ENCODE measurements at regions not wholly inside any gene's neighbourhood (a gene's known extent, or its start where the extent isn't known, plus 50 kb on each side); places are given as distances from the start of the nearest gene placed in this dataset.
"Not testable (repeated sequence)": the region's sequence is repeated elsewhere in the genome, so short reads cannot be mapped to it uniquely, and the experiment has no call there.

DNA sequence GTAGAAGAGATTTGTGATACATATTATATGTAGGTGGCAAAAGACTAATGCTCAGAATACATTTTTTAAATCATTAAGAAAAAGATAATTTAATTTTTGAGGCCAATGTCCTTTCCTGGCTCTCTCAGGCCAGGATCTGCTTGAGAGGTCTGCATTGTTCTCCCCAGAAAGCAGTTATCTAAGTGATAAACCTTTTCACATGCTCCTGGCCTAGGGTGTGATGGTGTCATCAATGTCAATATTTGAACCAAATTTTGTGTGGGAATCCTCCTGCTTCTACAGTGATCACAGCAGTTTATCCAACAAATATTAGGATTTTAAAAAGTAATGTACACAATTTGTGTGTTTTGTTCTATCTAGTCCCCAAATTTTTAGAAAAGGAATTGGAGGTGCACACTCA is 166.6 kb downstream of the DIRAS2 start:
- CTCF ChIA-PET: no interaction called here
- no peaks in the 10 kb centered on the region for H3K36me3 Mint-ChIP-seq (ENCODE audit: low read depth)
- no peak overlapping the region for H3K27ac Mint-ChIP-seq
- H3K4me1 Mint-ChIP-seq (ENCODE audit: low read depth): no peaks in the 10 kb centered on the region
- POLR2A ChIA-PET: no interaction called here
- DNase-seq: no peak
- peaks cover 3% of the 10 kb centered on the region for H3K27me3 Mint-ChIP-seq (ENCODE audit: low read depth)
- no peak for ATAC-seq
- H3K9me3 Mint-ChIP-seq (ENCODE audit: insufficient read depth): no peaks in the 10 kb centered on the region
- no peak overlapping the region for H3K4me3 Mint-ChIP-seq

DNA sequence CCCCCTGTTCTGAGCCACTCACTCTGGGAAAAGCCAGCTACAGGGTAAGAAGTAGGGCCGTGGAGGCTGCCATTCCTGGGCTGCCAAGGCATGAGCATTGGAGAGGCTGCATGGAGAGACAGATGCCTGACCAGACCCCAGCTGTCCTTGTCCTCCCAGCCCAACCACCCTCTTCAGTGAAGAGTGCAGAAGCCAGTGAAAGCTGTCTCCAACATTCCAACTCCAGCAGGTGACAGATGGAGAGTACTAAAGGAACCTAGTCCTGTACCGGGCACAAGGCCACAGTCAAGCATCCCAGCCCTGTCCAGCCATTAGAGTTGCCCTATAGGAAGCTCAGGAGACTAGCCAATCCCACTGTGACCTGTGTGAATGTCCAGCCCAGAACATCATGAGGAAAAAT is 165.1 kb downstream of the DIRAS2 start:
- CTCF ChIA-PET: no interaction called here
- no peaks in the 10 kb centered on the region for H3K9me3 Mint-ChIP-seq (ENCODE audit: insufficient read depth)

DNA sequence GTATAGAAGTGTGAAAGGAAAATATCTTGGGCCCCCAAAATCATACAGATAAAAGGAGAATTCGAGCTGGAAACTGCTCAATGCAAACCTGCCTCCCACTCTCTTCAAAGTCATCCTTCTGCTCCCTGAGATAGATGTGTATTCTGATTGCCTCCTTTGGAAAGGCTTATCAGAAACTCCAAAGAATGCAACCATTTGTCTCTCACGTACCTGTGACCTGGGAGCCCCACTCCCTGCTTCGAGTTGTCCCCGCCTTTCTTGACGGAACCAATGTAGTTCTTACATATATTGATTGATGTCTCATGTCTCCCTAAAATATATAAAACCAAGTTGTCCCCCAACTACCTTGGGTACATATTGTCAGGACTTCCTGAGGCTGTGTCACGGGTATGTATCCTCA is 163.8 kb downstream of the DIRAS2 start:
- no peaks in the 10 kb centered on the region for H3K9me3 Mint-ChIP-seq (ENCODE audit: insufficient read depth)
- ChIA-PET CTCF (no interaction called here), POLR2A (no interaction called here)
- no peaks in the 10 kb centered on the region for H3K36me3 Mint-ChIP-seq (ENCODE audit: low read depth)
- no peak overlapping the region for H3K4me3 Mint-ChIP-seq
- peaks cover 2% of the 10 kb centered on the region for H3K27me3 Mint-ChIP-seq (ENCODE audit: low read depth)
- H3K4me1 Mint-ChIP-seq (ENCODE audit: low read depth): no peaks in the 10 kb centered on the region
- DNase-seq (no peak), ATAC-seq (no peak)
- no peak overlapping the region for H3K27ac Mint-ChIP-seq

More for the DNA sequence above, 165.1 kb downstream of the DIRAS2 start:
- POLR2A ChIA-PET: no interaction called here
- ATAC-seq (no peak), DNase-seq (no peak)
- Mint-ChIP-seq H3K36me3 (ENCODE audit: low read depth) (no peaks in the 10 kb centered on the region), H3K4me1 (ENCODE audit: low read depth) (no peaks in the 10 kb centered on the region), H3K27ac (no peak overlapping the region), H3K4me3 (no peak overlapping the region), H3K27me3 (ENCODE audit: low read depth) (peaks cover 3% of the 10 kb centered on the region)

DNA sequence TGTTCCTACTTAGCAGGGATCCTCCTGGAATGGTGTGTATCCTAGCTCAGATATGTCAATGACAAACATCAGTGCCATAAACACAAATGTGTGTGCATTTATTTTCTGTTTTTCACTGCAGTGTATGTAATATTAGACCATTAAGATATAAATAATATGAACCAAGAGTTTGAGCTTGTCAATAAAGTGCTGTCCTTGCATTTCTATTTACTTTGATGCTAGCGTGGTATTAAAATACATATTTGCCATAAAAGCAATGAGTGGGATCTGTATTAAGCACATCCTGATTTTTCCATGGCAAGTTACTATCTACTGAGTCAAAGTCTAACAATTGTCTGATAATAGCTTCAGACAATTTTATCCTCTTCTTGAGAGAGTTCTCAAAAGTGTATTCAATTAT is 157.6 kb downstream of the DIRAS2 start:
- DNase-seq (no peak), ATAC-seq (no peak)
- no peak overlapping the region for H3K4me3 Mint-ChIP-seq
- no peaks in the 10 kb centered on the region for H3K27me3 Mint-ChIP-seq (ENCODE audit: low read depth)
- no peak overlapping the region for H3K27ac Mint-ChIP-seq
- POLR2A ChIA-PET: no interaction called here
- no peaks in the 10 kb centered on the region for H3K9me3 Mint-ChIP-seq (ENCODE audit: insufficient read depth)
- CTCF ChIA-PET: no interaction called here
- H3K36me3 Mint-ChIP-seq (ENCODE audit: low read depth): no peaks in the 10 kb centered on the region
- H3K4me1 Mint-ChIP-seq (ENCODE audit: low read depth): no peaks in the 10 kb centered on the region

DNA sequence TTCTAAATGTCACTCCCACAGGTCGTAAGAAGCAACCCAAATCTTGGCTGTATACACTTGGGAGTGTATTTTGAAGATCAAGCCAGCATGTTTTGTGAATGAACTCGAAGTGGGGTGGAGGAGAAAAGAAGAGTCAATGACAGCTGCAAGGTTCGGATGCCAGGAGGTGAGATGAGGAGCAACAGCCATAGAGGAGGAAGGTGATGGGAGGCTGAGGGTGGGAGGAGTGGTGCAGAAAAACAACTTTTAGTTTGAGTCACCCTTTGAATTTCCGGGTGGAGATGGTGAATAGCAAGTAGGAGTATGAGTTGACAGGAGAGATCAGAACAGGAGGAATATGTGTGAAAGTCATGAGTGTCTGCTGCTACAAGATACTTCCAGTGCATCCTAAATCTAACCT is 153.6 kb downstream of the DIRAS2 start:
- Mint-ChIP-seq H3K27ac (no peak overlapping the region), H3K9me3 (ENCODE audit: insufficient read depth) (no peaks in the 10 kb centered on the region), H3K4me1 (ENCODE audit: low read depth) (no peaks in the 10 kb centered on the region), H3K27me3 (ENCODE audit: low read depth) (no peaks in the 10 kb centered on the region), H3K4me3 (no peak overlapping the region), H3K36me3 (ENCODE audit: low read depth) (no peaks in the 10 kb centered on the region)
- POLR2A ChIA-PET: no interaction called here
- DNase-seq (no peak), ATAC-seq (no peak)
- CTCF ChIA-PET: no interaction called here

DNA sequence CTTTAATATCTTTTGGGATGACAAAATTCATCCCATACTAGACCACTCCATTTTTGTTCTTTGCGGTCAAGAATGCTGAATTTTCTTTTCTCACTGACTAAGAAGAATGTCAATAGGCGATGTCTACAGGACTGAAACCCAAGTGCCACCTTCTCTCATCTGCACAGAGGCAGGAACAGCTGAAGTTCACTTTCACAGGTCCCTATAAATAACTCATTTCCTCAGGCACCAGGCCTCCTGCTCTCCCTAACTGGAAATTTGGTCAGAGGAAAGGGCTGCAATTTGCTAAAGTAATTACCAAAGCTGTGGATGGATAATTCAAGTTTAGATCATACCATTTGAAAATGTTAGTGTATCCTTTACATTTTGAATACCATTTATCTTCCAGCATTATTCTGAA is 142.9 kb downstream of the DIRAS2 start:
- Mint-ChIP-seq H3K4me3 (no peak overlapping the region), H3K4me1 (ENCODE audit: low read depth) (no peaks in the 10 kb centered on the region), H3K27me3 (ENCODE audit: low read depth) (peaks cover 2% of the 10 kb centered on the region), H3K9me3 (ENCODE audit: insufficient read depth) (no peaks in the 10 kb centered on the region), H3K36me3 (ENCODE audit: low read depth) (no peaks in the 10 kb centered on the region), H3K27ac (no peak overlapping the region)
- POLR2A ChIA-PET: no interaction called here
- ATAC-seq: no peak
- CTCF ChIA-PET: no interaction called here
- no peak for DNase-seq

DNA sequence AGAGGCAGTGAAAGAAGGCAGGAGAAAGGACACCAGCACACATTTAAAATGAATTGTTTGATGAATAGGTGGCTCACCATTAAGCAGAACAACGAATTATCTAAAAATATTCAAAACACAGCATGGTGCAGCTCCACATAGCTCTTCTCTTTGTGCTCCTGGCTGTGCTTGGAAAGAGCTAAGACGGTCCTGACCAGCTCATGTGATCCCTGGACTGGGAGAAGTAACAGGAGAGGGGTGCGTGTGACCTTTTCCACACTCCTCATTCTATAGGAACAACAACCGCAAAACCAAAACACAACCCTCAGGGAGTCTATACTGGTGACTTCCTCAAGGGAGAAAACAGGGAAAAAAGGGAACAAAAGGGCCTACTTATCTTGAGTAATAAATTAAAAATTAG is 140.5 kb downstream of the DIRAS2 start:
- no peaks in the 10 kb centered on the region for H3K9me3 Mint-ChIP-seq (ENCODE audit: insufficient read depth)
- no peak overlapping the region for H3K27ac Mint-ChIP-seq
- POLR2A ChIA-PET: no interaction called here
- H3K27me3 Mint-ChIP-seq (ENCODE audit: low read depth): no peaks in the 10 kb centered on the region
- no peak overlapping the region for H3K4me3 Mint-ChIP-seq
- no peaks in the 10 kb centered on the region for H3K4me1 Mint-ChIP-seq (ENCODE audit: low read depth)
- no peaks in the 10 kb centered on the region for H3K36me3 Mint-ChIP-seq (ENCODE audit: low read depth)
- CTCF ChIA-PET: no interaction called here
- ATAC-seq: no peak
- no peak for DNase-seq

DNA sequence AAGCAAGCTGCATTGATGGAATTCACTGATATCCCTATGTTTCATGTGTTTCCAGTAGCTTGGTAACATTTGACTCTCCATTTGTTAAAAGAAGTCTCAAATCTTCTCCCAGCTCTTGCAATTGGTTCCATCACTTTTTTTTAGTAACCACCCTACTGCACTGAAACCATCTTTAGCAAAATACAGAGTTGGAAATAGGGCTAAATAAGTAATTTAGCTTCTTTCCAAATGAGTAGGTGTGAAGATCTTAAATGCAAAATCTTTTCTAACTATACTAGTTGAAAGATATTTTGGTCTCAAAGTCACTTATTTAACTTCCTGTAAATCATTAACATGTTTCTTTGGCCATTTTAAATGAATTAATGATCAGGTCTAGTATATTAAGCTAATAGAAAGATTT is 138.1 kb downstream of the DIRAS2 start:
- POLR2A ChIA-PET: no interaction called here
- Mint-ChIP-seq H3K9me3 (ENCODE audit: insufficient read depth) (no peaks in the 10 kb centered on the region), H3K27ac (no peak overlapping the region), H3K36me3 (ENCODE audit: low read depth) (no peaks in the 10 kb centered on the region), H3K4me3 (no peak overlapping the region), H3K4me1 (ENCODE audit: low read depth) (no peaks in the 10 kb centered on the region), H3K27me3 (ENCODE audit: low read depth) (no peaks in the 10 kb centered on the region)
- DNase-seq (no peak), ATAC-seq (no peak)
- CTCF ChIA-PET: no interaction called here

DNA sequence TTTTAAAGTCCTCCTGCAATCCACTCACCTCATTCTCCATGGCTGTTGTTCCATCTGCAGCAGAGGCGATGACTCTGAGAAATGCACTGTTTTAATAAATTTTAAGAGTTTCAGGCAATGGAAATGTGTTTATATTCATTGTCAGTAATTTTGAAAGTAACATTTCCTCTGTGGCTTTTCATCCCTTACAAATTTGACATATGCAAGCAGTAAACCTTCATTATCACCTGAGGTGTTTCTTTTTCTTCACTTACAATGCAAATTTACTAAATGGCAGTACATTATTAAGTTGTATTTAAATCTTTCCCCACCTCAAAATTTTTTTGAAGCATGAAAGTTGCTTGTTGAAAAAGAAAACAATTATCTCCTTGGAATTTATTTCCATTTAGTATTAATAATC is 136.9 kb downstream of the DIRAS2 start:
- Mint-ChIP-seq H3K4me1 (ENCODE audit: low read depth) (no peaks in the 10 kb centered on the region), H3K9me3 (ENCODE audit: insufficient read depth) (no peaks in the 10 kb centered on the region), H3K27ac (no peak overlapping the region), H3K4me3 (no peak overlapping the region), H3K36me3 (ENCODE audit: low read depth) (no peaks in the 10 kb centered on the region), H3K27me3 (ENCODE audit: low read depth) (no peaks in the 10 kb centered on the region)
- POLR2A ChIA-PET: no interaction called here
- CTCF ChIA-PET: no interaction called here
- ATAC-seq: no peak
- DNase-seq: no peak

DNA sequence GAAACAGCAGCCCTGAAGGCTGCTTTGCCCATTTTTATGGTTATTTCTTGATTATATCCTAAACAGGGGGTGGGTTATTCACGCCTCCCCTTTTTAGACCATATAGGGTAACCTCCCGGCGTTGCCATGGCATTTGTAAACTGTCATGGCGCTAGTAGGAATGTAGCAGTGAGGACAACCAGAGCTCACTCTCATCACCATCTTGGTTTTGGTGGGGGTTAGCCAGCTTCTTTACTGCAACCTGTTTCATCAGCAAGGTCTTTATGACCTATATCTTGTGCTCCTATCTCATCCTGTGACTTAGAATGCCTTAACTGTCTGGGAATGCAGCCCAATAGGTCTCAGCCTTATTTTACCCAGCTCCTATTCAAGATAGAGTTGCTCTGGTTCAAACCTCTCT is 136.2 kb downstream of the DIRAS2 start:
- ATAC-seq; H3K36me3 Mint-ChIP-seq (ENCODE audit: low read depth); POLR2A ChIA-PET; H3K9me3 Mint-ChIP-seq (ENCODE audit: insufficient read depth); H3K4me3 Mint-ChIP-seq; DNase-seq; H3K4me1 Mint-ChIP-seq (ENCODE audit: low read depth); CTCF ChIA-PET; H3K27ac Mint-ChIP-seq; H3K27me3 Mint-ChIP-seq (ENCODE audit: low read depth): not testable (repeated sequence)

DNA sequence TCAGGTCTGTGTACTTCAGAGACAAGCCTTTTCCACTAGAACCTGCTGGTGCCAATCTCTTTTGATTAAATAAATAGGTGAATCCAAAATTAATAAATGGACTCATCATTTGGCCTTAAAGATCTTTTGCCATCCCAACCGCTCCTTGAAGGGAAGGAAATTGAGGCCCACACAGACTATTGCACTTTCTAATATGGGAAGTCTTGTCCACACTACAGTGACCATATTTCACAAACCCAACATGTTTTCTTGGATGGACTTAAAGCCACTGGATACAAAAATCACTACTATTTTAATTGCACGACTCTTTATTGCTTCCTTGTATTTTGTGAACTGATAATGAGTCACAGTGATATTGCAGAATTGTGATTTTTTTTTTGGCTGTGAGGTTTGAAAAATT is 135.0 kb downstream of the DIRAS2 start:
- H3K27me3 Mint-ChIP-seq (ENCODE audit: low read depth): no peaks in the 10 kb centered on the region
- ChIA-PET CTCF (no interaction called here), POLR2A (no interaction called here)
- no peaks in the 10 kb centered on the region for H3K9me3 Mint-ChIP-seq (ENCODE audit: insufficient read depth)
- no peak overlapping the region for H3K4me3 Mint-ChIP-seq
- H3K4me1 Mint-ChIP-seq (ENCODE audit: low read depth): no peaks in the 10 kb centered on the region
- no peak for ATAC-seq
- no peak overlapping the region for H3K27ac Mint-ChIP-seq
- no peaks in the 10 kb centered on the region for H3K36me3 Mint-ChIP-seq (ENCODE audit: low read depth)
- no peak for DNase-seq

DNA sequence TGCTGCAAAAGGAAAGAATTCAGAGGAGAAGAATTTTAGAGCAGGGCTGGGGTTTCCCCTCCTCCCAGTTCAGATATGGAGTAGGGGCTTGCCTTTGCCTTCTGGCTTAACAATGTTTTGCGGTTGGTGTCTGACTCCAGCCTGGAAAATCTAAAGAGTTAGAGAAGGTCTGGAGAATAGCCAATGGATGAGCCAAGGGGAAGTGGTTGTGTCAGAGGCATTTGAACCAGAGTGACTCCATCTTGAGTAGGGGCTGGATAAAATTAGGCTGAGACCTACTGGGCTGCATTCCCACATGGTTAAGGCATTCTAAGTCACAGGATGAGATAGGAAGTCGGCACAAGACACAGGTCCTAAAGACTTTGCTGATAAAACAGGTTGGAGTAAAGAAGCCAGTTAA is 133.7 kb downstream of the DIRAS2 start:
- POLR2A ChIA-PET: no interaction called here
- H3K4me1 Mint-ChIP-seq (ENCODE audit: low read depth): no peaks in the 10 kb centered on the region
- H3K27me3 Mint-ChIP-seq (ENCODE audit: low read depth): no peaks in the 10 kb centered on the region
- H3K9me3 Mint-ChIP-seq (ENCODE audit: insufficient read depth): no peaks in the 10 kb centered on the region
- CTCF ChIA-PET: no interaction called here
- H3K4me3 Mint-ChIP-seq: no peak overlapping the region
- DNase-seq (no peak), ATAC-seq (no peak)
- H3K36me3 Mint-ChIP-seq (ENCODE audit: low read depth): no peaks in the 10 kb centered on the region
- no peak overlapping the region for H3K27ac Mint-ChIP-seq

DNA sequence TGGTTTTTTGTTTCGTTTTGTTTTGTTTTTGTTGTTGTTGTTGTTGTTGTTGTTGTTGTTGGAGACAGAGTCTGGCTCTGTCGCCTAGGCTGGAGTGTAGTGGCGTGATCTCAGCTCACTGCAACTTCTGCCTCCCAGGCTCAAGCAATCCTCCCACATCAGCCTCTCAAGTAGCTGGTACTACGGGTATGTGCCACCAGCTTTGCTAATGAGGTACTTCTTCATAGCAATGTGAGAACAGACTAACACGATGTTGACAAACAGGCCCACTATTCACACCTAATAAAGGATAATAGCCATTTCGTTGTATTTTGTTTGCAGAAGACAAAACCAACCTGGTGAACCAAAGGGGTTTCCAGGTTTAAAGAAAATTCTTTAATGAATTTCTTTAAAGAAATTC is 130.9 kb downstream of the DIRAS2 start:
- ATAC-seq (no peak), DNase-seq (no peak)
- CTCF ChIA-PET: no interaction called here
- Mint-ChIP-seq H3K4me3 (no peak overlapping the region), H3K27ac (no peak overlapping the region), H3K9me3 (ENCODE audit: insufficient read depth) (no peaks in the 10 kb centered on the region), H3K36me3 (ENCODE audit: low read depth) (no peaks in the 10 kb centered on the region), H3K27me3 (ENCODE audit: low read depth) (peaks cover 4% of the 10 kb centered on the region), H3K4me1 (ENCODE audit: low read depth) (no peaks in the 10 kb centered on the region)
- POLR2A ChIA-PET: no interaction called here

DNA sequence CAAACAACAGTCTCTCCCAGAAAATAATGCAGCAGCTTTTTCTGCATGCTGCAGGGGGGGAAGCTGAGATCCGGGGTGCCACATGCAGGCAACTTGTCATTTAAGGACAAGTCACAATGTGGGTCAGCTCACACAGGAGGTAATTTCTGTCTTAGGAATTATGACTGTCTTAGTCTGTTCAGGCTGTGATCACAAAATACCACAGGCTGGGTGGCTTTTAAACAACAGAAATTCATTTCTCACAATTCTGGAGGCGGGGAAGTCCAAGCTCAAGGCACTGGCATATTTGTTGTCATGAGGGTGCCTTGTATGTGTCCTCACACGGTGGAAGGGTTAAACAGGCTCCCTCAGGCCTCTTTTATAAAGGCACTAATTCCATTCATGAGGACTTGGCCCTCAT is 127.7 kb downstream of the DIRAS2 start:
- CTCF ChIA-PET: no interaction called here
- H3K9me3 Mint-ChIP-seq (ENCODE audit: insufficient read depth): no peaks in the 10 kb centered on the region
- peaks cover 10% of the 10 kb centered on the region for H3K27me3 Mint-ChIP-seq (ENCODE audit: low read depth)
- H3K4me3 Mint-ChIP-seq: no peak overlapping the region
- POLR2A ChIA-PET: no interaction called here
- no peak for ATAC-seq
- H3K27ac Mint-ChIP-seq: no peak overlapping the region
- DNase-seq: no peak
- no peaks in the 10 kb centered on the region for H3K36me3 Mint-ChIP-seq (ENCODE audit: low read depth)
- H3K4me1 Mint-ChIP-seq (ENCODE audit: low read depth): no peaks in the 10 kb centered on the region

Measured in activated CD8-positive, alpha-beta T cell treated with anti-CD3 and anti-CD28 coated beads, Interleukin-2, amount 10 ng/mL, durations not matched to agents 7 days and 5 days (primary cell).